Lower leg skin (tissue), 3 donors: ENCODE measurements at regions not wholly inside any gene's neighbourhood (a gene's known extent, or its start where the extent isn't known, plus 50 kb on each side); places are given as distances from the start of the nearest gene placed in this dataset.
"Not testable (repeated sequence)": the region's sequence is repeated elsewhere in the genome, so short reads cannot be mapped to it uniquely, and the experiment has no call there.

Source experiments
- POLR2A ChIP-seq, 2 donors: fragments of 450-650 bp; IDR thresholded peaks; one replicate each; pipeline ENCODE4 v1.6.1; 2016 to 2017; ENCODE audit warnings: antibody characterized with exemption in 2 of 2, mild to moderate bottlenecking in 1 of 2, moderate library complexity in 1 of 2
- TF ChIP-seq, protein P1 (sequence below), 3 donors: fragments of 450-650 bp; IDR thresholded peaks; one replicate each; pipeline ENCODE4 v1.5.1; 2016; ENCODE audit warnings: antibody characterized with exemption in 3 of 3, mild to moderate bottlenecking in 3 of 3, moderate library complexity in 2 of 3

DNA sequence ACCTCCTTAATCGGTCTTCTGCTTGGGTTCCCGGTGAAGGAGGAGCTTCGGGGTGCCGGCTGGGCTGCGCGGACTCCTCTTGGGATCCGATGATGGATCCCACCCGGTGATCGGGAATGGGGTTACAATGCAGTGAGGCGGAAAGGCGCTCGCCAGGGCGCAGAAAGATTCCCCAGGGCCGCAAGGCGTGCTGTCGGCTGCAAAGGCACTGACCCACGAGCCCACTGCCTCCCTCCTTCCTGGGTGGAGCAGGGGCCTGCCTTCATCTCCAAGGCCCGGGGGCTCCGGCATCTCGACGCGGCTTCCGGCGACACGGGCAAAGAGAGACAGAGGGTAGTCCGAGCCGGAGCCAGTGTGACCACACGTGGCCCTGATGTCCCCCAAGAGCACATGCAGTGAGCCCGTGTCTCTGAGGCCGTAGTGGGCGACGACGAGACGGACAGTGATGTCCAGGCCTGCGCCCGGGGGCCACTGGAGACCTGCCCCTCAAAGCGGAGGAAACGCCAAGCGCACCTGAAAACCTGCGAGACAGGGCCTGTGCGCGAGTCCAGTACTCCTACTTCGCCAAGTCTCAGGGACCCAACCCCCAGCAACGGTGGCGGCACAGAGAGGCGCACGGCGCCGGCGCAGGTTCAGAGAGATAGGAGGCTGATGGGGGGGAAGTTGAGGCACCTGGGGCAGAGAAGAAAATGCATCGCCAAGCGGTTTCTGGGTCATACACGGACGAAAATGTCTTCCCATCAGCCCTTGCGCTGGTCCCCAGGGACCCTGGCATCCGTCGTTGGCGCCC, 401.4 kb upstream of the TPTE start:
- TF ChIP-seq, protein P1, sequence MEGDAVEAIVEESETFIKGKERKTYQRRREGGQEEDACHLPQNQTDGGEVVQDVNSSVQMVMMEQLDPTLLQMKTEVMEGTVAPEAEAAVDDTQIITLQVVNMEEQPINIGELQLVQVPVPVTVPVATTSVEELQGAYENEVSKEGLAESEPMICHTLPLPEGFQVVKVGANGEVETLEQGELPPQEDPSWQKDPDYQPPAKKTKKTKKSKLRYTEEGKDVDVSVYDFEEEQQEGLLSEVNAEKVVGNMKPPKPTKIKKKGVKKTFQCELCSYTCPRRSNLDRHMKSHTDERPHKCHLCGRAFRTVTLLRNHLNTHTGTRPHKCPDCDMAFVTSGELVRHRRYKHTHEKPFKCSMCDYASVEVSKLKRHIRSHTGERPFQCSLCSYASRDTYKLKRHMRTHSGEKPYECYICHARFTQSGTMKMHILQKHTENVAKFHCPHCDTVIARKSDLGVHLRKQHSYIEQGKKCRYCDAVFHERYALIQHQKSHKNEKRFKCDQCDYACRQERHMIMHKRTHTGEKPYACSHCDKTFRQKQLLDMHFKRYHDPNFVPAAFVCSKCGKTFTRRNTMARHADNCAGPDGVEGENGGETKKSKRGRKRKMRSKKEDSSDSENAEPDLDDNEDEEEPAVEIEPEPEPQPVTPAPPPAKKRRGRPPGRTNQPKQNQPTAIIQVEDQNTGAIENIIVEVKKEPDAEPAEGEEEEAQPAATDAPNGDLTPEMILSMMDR (IDR thresholded peaks at IDR 0.05) = not testable (repeated sequence)
- TF ChIP-seq POLR2A (IDR thresholded peaks at IDR 0.05) = not testable (repeated sequence)
